Gastrocnemius medialis (tissue), 4 donors: ENCODE measurements at regions not wholly inside any gene's neighbourhood (a gene's known extent, or its start where the extent isn't known, plus 50 kb on each side); places are given as distances from the start of the nearest gene placed in this dataset.

ENCODE experiments used
- POLR2A ChIP-seq, 2 donors: fragments of 450-650 bp; IDR thresholded peaks; one replicate each; pipeline ENCODE4 v1.6.1; 2017; ENCODE audit warnings: antibody characterized with exemption in 2 of 2, mild to moderate bottlenecking in 2 of 2, moderate library complexity in 2 of 2
- TF ChIP-seq, protein P1 (sequence below), 5 experiments: fragments of 450-650 bp in 3 of 5; fragments of 200-600 bp in 2 of 5; sonication (generic) in 2 of 5; IDR thresholded peaks in 4 of 5; conservative IDR thresholded peaks in 1 of 5; 1 replicate in 4 of 5; 2 replicates in 1 of 5; pipeline ENCODE4 v1.5.1; 2016 to 2019; ENCODE audit warnings: antibody characterized with exemption in 5 of 5, mild to moderate bottlenecking in 3 of 5, moderate library complexity in 3 of 5

DNA sequence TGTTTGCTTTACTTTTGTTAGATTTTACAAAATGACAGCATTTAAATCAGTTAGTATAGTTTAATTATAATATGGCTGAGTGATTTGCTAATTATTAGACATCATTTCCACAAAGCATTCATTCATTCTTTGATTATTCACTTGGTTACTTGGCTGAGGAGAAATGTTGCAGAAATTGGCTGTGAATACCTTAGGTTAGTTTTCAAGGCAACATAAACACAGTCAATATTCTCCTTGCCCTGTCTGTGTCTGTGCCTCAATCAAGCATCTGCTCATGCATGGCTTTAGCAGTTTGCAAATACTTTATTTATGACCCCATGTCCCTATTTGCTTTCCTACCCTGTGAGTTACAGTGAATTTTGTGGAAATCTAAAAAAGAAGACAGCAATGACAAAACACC is 718.3 kb downstream of the EPM2A start:
- TF ChIP-seq, protein P1, sequence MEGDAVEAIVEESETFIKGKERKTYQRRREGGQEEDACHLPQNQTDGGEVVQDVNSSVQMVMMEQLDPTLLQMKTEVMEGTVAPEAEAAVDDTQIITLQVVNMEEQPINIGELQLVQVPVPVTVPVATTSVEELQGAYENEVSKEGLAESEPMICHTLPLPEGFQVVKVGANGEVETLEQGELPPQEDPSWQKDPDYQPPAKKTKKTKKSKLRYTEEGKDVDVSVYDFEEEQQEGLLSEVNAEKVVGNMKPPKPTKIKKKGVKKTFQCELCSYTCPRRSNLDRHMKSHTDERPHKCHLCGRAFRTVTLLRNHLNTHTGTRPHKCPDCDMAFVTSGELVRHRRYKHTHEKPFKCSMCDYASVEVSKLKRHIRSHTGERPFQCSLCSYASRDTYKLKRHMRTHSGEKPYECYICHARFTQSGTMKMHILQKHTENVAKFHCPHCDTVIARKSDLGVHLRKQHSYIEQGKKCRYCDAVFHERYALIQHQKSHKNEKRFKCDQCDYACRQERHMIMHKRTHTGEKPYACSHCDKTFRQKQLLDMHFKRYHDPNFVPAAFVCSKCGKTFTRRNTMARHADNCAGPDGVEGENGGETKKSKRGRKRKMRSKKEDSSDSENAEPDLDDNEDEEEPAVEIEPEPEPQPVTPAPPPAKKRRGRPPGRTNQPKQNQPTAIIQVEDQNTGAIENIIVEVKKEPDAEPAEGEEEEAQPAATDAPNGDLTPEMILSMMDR (IDR thresholded peaks at IDR 0.05 in 4 of 5, conservative IDR thresholded peaks at IDR 0.05 in 1 of 5): no peak
- TF ChIP-seq POLR2A (IDR thresholded peaks at IDR 0.05): no peak
